IPS-18a (cell line): ENCODE measurements at regions not wholly inside any gene's neighbourhood (a gene's known extent, or its start where the extent isn't known, plus 50 kb on each side); places are given as distances from the start of the nearest gene placed in this dataset.

ENCODE experiments used
- H3K27ac ChIP-seq: one replicate; pipeline ENCODE4 v1.5.1; 2013; ENCODE audit warnings: low read length
- H3K27me3 ChIP-seq: one replicate; pipeline ENCODE4 v1.6.1; 2013; ENCODE audit warnings: mild to moderate bottlenecking, low read length; ENCODE audit not compliant: control insufficient read depth, insufficient read depth
- H3K36me3 ChIP-seq: one replicate; pipeline ENCODE4 v1.6.1; 2013; ENCODE audit warnings: low read depth, low read length; ENCODE audit not compliant: control insufficient read depth
- H3K4me1 ChIP-seq: one replicate; pipeline ENCODE4 v1.6.1; 2013; ENCODE audit warnings: low read depth, low read length; ENCODE audit not compliant: control insufficient read depth
- H3K4me3 ChIP-seq: one replicate; pipeline ENCODE4 v1.5.1; 2013; ENCODE audit warnings: low read length
- H3K9ac ChIP-seq: one replicate; pipeline ENCODE4 v1.6.1; 2013; ENCODE audit warnings: mild to moderate bottlenecking, low read length, moderate library complexity
- H3K9me3 ChIP-seq: one replicate; pipeline ENCODE4 v1.6.1; 2013; ENCODE audit warnings: low read depth, low read length; ENCODE audit not compliant: control insufficient read depth

DNA sequence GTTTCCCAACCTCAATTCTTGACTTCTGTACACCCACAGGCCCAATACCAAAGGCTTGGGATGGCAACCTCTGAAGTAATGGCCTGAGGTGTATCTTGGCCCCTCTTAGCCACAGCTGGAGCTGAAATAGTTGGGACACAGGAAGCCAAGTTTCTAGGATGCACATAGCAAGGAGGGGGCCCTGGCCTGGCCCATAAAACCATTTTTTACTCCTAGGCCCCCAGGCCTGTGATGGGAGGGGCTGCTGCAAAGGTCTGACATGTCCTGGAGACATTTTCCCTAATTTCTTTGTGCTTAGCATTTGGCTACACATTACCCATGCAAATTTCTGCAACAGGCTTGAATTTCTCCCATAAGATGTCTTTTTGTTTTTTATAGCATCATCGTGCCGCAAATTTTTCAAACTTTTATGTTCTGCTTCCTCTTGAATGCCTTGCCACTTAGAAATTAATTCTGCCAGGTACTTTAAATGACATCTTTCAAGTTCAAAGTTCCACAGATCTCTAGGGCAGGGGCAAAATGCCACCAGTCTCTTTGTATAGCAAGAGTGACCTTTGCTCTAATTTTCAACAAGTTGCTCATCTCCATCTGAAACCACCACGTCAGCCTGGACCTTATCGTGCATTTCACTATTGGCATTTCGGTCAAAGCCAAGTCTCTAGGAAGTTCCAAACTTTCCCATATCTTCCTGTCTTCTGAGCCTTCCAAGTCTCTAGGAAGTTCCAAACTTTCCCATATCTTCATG lies 490.8 kb downstream of the IPMK start:
- H3K27me3 ChIP-seq: no peaks in the 10 kb centered on the region
- no peaks in the 10 kb centered on the region for H3K4me1 ChIP-seq
- no peaks in the 10 kb centered on the region for H3K36me3 ChIP-seq
- no peaks in the 10 kb centered on the region for H3K9me3 ChIP-seq
- H3K27ac ChIP-seq: no peak overlapping the region
- H3K4me3 ChIP-seq: no peak overlapping the region
- H3K9ac ChIP-seq: no peak overlapping the region

DNA sequence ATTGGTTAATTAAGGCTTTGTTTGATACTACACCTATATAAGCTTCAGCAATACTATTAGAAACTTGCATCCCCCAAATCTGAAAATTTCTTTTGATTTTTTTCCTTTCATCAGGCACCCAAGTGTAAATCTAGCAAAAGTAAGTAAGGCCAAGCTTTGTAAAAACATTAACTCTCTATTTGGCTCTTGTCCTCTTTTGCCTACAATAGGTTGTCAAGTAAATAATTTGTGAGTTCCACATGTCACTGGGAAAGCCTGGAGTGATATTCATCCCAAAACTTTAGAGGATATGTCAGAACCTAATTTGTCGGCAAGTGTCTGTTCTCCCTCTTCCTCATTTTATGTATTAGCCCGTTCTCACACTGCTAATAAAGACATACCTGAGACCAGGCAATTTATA lies 492.4 kb downstream of the IPMK start:
- Histone ChIP-seq H3K9me3 (no peaks in the 10 kb centered on the region), H3K4me1 (no peaks in the 10 kb centered on the region), H3K4me3 (no peak overlapping the region), H3K27me3 (no peaks in the 10 kb centered on the region), H3K36me3 (no peaks in the 10 kb centered on the region), H3K27ac (no peak overlapping the region), H3K9ac (no peak overlapping the region)

DNA sequence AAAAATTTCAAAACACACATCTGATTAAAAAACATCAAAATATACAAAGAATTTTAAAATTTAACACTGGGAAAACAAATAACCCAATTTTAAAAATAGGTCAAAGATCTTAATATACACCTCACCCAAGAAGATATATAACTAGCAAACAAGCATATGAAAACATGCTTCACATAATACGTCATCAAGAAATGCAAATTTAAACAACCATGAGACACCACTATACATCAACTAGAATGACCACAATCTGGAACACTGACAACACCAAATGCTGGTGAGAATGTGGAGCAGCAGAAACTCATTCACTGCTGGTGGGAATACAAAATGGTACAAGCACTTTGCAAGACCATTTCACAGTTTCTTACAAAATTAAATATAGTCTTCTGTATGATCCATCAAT lies 498.4 kb downstream of the IPMK start:
- H3K4me3 ChIP-seq: no peak overlapping the region
- no peak overlapping the region for H3K9ac ChIP-seq
- no peaks in the 10 kb centered on the region for H3K36me3 ChIP-seq
- no peak overlapping the region for H3K27ac ChIP-seq
- H3K27me3 ChIP-seq: no peaks in the 10 kb centered on the region
- peaks cover 7% of the 10 kb centered on the region for H3K9me3 ChIP-seq
- no peaks in the 10 kb centered on the region for H3K4me1 ChIP-seq

DNA sequence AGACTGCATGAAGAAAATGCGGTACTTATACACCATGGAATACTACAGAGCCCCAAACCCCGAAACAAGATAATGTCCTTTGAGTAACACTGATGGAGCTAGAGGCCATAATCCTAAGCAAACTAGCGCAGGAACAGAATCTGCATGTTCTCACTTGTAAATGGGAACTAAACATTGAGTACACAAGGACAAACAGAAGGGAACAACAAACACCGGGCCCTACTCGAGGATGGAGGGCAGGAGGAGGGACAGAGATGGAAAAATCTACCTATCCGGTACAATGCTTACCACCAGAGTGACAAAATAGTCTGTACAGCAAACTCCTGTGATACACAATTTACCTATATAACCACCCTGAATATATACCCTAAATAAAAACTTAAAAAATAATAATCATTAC lies 507.9 kb downstream of the IPMK start:
- no peak overlapping the region for H3K9ac ChIP-seq
- H3K27ac ChIP-seq: no peak overlapping the region
- H3K4me1 ChIP-seq: no peaks in the 10 kb centered on the region
- no peaks in the 10 kb centered on the region for H3K9me3 ChIP-seq
- H3K36me3 ChIP-seq: no peaks in the 10 kb centered on the region
- H3K4me3 ChIP-seq: no peak overlapping the region
- no peaks in the 10 kb centered on the region for H3K27me3 ChIP-seq

DNA sequence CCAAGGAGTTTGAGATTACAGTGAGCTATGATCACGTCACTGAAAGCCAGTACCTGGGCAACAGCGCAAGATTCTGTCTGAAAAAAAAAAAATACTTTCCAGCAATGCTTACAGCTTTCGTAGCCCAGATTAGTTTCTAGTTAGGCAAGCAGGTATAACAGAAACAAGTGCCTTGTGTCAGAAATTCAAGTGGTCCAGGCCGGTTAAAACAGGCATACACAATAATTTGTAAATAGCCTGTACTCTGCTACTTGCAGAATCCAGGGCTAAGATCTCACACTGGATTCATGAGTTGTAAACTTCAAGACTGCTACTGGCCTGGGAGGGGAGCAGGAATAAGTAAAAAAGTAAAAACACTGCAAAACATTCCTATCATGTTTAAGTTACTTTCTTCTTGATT lies 512.9 kb downstream of the IPMK start:
- no peaks in the 10 kb centered on the region for H3K36me3 ChIP-seq
- no peak overlapping the region for H3K9ac ChIP-seq
- no peaks in the 10 kb centered on the region for H3K9me3 ChIP-seq
- H3K4me3 ChIP-seq: no peak overlapping the region
- no peak overlapping the region for H3K27ac ChIP-seq
- no peaks in the 10 kb centered on the region for H3K4me1 ChIP-seq
- H3K27me3 ChIP-seq: no peaks in the 10 kb centered on the region

DNA sequence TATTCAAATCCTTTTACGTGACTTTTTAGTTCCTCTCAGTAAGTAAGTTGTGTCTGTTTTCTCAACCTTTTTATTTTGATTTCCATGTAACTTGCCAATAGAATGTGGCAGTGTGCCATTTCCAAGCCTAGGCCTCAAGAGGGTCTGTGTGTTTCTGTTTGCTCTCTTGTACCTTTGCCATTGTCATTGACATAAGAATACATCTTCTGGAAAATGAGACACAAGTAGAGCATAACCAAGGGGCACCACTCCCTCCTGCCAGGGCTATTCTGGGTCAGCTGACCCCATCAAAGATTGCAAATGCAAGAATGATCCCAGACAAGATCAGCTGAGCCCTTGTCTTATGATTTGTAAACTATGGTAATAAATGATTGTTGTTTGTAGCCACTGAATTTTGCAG lies 524.0 kb downstream of the IPMK start:
- Histone ChIP-seq H3K4me3 (no peak overlapping the region), H3K27me3 (no peaks in the 10 kb centered on the region), H3K4me1 (no peaks in the 10 kb centered on the region), H3K9me3 (no peaks in the 10 kb centered on the region), H3K36me3 (no peaks in the 10 kb centered on the region), H3K27ac (no peak overlapping the region), H3K9ac (no peak overlapping the region)

DNA sequence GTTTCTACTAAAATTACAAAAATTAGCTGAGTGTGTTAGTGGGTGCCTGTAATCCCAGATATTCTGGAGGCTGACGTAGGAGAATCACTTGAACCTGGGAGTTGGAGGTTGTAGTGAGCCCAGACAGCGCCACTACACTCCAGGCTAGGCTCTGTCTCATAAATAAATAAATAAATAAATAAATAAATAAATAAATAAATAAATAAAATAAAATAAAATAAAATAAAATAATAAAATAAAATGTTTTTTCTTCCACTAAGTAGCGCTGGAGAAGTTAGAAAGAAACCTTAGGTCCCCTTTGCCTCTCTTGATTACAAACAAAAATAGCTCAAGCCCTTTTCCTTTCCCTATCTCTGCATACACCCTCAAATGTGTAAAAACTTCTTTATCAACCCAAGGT lies 525.9 kb downstream of the IPMK start:
- H3K4me3 ChIP-seq: no peak overlapping the region
- H3K27me3 ChIP-seq: no peaks in the 10 kb centered on the region
- H3K9ac ChIP-seq: no peak overlapping the region
- no peaks in the 10 kb centered on the region for H3K9me3 ChIP-seq
- no peaks in the 10 kb centered on the region for H3K4me1 ChIP-seq
- H3K36me3 ChIP-seq: no peaks in the 10 kb centered on the region
- no peak overlapping the region for H3K27ac ChIP-seq

DNA sequence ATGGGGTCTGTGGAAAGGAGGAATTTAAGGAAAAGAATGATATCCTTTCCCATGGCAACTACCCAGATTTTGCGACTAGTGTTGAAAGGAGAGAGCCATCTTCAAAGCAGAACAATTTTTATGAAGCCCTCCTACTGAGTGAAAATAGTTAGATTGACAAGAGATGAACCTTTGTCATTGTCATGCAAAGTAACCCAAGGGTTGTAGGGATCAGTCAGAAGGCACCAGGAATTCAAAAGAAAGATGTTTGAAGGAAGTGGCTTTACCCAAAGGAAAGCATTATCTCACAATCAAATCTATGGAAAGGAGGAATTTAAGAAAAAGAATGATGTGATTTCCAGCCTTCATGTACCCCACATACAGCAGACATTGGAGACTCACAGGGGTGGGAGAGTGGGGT lies 544.4 kb downstream of the IPMK start:
- H3K4me3 ChIP-seq: peak overlapping the region; percentile 7
- H3K36me3 ChIP-seq: no peaks in the 10 kb centered on the region
- peaks cover 9% of the 10 kb centered on the region for H3K4me1 ChIP-seq
- H3K27me3 ChIP-seq: no peaks in the 10 kb centered on the region
- H3K27ac ChIP-seq: no peak overlapping the region
- no peak overlapping the region for H3K9ac ChIP-seq
- H3K9me3 ChIP-seq: no peaks in the 10 kb centered on the region

DNA sequence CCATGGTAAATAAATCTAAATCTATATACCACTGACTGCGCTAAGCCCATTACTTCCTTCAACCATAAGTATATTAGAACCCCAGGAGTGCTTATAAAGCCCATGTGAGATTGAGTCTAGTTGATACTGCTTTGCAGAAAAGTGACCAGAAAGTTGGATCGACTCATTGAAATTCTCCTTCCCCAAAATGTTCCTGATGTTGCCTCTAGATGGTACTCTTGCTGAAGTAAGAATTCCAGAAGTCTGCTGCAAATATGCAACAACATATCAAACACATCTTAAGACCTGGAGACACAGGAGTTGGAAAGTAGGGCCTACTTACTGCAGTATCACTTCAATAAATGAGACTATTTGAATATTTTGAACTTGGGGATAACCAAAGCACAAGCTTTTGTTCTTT lies 550.8 kb downstream of the IPMK start:
- Histone ChIP-seq H3K9ac (no peak overlapping the region), H3K4me1 (no peaks in the 10 kb centered on the region), H3K27ac (no peak overlapping the region), H3K9me3 (no peaks in the 10 kb centered on the region), H3K4me3 (no peak overlapping the region), H3K36me3 (no peaks in the 10 kb centered on the region), H3K27me3 (no peaks in the 10 kb centered on the region)

DNA sequence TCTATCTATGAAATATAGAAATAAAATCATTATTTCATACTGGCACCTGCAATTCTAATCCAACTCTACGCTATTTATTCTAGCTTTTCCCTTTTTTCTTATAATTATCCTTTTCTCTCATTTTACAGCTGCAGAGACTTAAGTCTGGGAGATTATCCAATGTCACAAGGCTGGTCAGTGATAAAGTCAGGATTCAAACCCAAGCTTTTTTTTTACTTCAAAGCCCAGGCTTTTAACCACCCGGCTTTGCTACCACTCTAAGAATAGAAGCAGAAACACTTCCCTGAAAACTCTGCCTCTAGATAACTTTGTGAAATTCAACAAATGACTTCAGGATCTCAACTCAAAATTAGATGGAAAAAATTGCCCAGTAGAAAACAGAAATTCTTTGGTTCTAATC lies 552.5 kb downstream of the IPMK start:
- H3K4me3 ChIP-seq: no peak overlapping the region
- no peaks in the 10 kb centered on the region for H3K9me3 ChIP-seq
- no peaks in the 10 kb centered on the region for H3K4me1 ChIP-seq

DNA sequence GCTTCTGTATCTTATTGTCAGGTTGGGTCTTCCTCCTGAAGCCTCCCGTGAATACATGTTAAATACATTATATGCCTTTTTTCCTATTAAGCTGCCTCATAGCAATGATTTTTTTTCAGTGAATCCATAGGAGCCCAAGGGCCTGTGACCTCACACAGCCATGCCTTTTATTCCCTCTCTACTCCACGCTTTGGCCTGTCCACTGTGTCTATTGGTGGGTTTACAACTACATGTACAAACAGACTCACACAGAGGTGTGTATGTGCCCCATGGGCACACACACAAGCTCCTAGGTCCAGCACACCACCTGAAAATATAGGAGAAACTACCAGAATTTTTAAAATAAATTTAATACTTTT lies 560.4 kb downstream of the IPMK start:
- Histone ChIP-seq H3K9me3 (no peaks in the 10 kb centered on the region), H3K27me3 (no peaks in the 10 kb centered on the region), H3K4me1 (peaks cover 17% of the 10 kb centered on the region), H3K9ac (no peak overlapping the region), H3K36me3 (no peaks in the 10 kb centered on the region), H3K4me3 (no peak overlapping the region), H3K27ac (no peak overlapping the region)

More for the DNA sequence above, 552.5 kb downstream of the IPMK start:
- H3K36me3 ChIP-seq: no peaks in the 10 kb centered on the region
- H3K9ac ChIP-seq: no peak overlapping the region
- H3K27ac ChIP-seq: no peak overlapping the region
- no peaks in the 10 kb centered on the region for H3K27me3 ChIP-seq

DNA sequence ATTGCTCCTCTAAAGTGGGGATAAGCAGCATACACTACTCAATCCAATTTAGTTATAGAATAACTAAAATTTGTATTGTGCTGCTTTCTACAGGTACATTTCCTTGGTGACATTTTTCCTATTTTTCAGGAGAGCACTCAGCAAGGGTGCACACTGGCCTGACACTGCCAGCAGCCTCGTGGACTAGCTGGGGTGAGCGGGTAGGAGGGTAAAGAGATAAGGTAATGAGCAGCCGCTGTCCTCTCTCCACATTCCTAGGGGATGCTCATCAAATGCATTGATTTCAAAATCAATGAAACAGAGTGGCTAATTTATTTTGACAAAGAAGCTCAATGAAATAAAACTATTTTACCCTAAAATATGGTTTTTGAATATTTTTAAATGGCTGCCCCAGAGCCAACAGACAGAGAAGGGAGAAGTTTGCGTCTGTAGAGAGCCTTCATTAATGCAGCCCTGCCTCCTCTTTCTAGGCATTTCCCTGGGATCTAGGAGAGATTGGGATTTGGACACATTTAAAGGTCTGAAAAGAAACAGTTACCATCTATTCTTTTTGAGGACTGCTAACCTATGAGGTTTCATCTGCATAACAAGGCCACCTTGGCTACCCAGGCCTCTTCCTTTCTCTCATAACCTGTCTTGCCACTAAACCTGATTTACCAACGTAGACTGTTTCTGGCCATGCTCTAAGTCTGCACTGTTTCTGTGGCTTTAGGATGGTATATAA lies 561.0 kb downstream of the IPMK start:
- Histone ChIP-seq H3K4me1 (peaks cover 17% of the 10 kb centered on the region), H3K9me3 (no peaks in the 10 kb centered on the region), H3K9ac (no peak overlapping the region), H3K27ac (no peak overlapping the region), H3K4me3 (no peak overlapping the region), H3K36me3 (no peaks in the 10 kb centered on the region), H3K27me3 (no peaks in the 10 kb centered on the region)
